ENCODE measurements at regions not wholly inside any gene's neighbourhood (a gene's known extent, or its start where the extent isn't known, plus 50 kb on each side); places are given as distances from the start of the nearest gene placed in this dataset.

- intact Hi-C loops (cut with DNase I): no loop called here
These were observed 426.7 kb downstream of the TRIB2 start for GRCh38 chr2:13143451-13143850.

GRCh38 chr2:13156916-13157315, 440.2 kb downstream of the TRIB2 start:
- TF ChIP-seq POLR2A (IDR thresholded peaks at IDR 0.05; ENCODE audit: low read depth): no peak
- TF ChIP-seq, protein P1, sequence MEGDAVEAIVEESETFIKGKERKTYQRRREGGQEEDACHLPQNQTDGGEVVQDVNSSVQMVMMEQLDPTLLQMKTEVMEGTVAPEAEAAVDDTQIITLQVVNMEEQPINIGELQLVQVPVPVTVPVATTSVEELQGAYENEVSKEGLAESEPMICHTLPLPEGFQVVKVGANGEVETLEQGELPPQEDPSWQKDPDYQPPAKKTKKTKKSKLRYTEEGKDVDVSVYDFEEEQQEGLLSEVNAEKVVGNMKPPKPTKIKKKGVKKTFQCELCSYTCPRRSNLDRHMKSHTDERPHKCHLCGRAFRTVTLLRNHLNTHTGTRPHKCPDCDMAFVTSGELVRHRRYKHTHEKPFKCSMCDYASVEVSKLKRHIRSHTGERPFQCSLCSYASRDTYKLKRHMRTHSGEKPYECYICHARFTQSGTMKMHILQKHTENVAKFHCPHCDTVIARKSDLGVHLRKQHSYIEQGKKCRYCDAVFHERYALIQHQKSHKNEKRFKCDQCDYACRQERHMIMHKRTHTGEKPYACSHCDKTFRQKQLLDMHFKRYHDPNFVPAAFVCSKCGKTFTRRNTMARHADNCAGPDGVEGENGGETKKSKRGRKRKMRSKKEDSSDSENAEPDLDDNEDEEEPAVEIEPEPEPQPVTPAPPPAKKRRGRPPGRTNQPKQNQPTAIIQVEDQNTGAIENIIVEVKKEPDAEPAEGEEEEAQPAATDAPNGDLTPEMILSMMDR (IDR thresholded peaks at IDR 0.05): no peak
- no peak for TF ChIP-seq POLR2AphosphoS5 (IDR thresholded peaks at IDR 0.05)
- intact Hi-C loops (cut with DNase I): no loop called here
- no peaks in the 10 kb centered on the region for H3K27me3 ChIP-seq
- no peaks in the 10 kb centered on the region for H3K36me3 ChIP-seq
- H3K4me1 ChIP-seq: no peaks in the 10 kb centered on the region
- no peak overlapping the region for H3K4me3 ChIP-seq
- DNase-seq (ENCODE audit: extremely low spot score): no peak
- no peak overlapping the region for H3K27ac ChIP-seq (replicated peaks in 1 of 4)
- WGBS: 41% methylated on average over 2 of the region's 2 CpGs
- no peaks in the 10 kb centered on the region for H3K9me3 ChIP-seq

More at GRCh38 chr2:13143451-13143850, 426.7 kb downstream of the TRIB2 start:
- no peak overlapping the region for H3K4me3 ChIP-seq
- 57% methylated on average over 2 of the region's 2 CpGs for WGBS
- H3K4me1 ChIP-seq: no peaks in the 10 kb centered on the region
- H3K9me3 ChIP-seq: no peaks in the 10 kb centered on the region
- H3K27me3 ChIP-seq: no peaks in the 10 kb centered on the region
- H3K27ac ChIP-seq (replicated peaks in 1 of 4): no peak overlapping the region
- no peaks in the 10 kb centered on the region for H3K36me3 ChIP-seq
- TF ChIP-seq EP300 (IDR thresholded peaks at IDR 0.05): no peak
- TF ChIP-seq, protein P1 (IDR thresholded peaks at IDR 0.05): no peak
- no peak for TF ChIP-seq POLR2AphosphoS5 (IDR thresholded peaks at IDR 0.05)
- TF ChIP-seq POLR2A (IDR thresholded peaks at IDR 0.05; ENCODE audit: low read depth): no peak
- DNase-seq (ENCODE audit: extremely low spot score): no peak

DNA sequence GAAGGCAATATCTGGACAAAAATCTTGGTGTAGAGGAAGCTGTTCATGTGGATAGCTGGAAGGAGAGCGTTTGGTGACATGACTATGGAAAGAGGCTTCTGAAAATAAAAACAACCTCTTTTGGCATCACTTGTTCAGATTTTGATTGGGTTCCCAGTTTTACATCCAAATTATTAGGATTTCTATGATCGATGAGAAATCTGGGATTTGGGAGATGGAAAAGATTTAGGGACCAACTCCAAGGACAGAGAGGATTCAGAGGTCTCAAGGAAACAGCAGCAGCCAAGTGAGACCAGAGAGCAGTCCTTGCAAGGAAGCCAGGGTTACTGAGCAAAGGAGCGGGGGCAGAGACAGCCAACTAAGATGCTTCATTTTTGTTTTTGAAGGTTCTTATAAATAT, 441.7 kb downstream of the TRIB2 start:
- DNase-seq (ENCODE audit: extremely low spot score): no peak
- TF ChIP-seq EP300 (IDR thresholded peaks at IDR 0.05) (no peak), POLR2A (IDR thresholded peaks at IDR 0.05; ENCODE audit: low read depth) (no peak), POLR2AphosphoS5 (IDR thresholded peaks at IDR 0.05) (no peak)
- TF ChIP-seq, protein P1 (IDR thresholded peaks at IDR 0.05): no peak
- 70% methylated on average over 3 of the region's 3 CpGs for WGBS
- no peak overlapping the region for H3K27ac ChIP-seq (replicated peaks in 1 of 4)
- no peaks in the 10 kb centered on the region for H3K27me3 ChIP-seq
- no peaks in the 10 kb centered on the region for H3K4me1 ChIP-seq
- H3K36me3 ChIP-seq: no peaks in the 10 kb centered on the region
- no peaks in the 10 kb centered on the region for H3K9me3 ChIP-seq
- H3K4me3 ChIP-seq: no peak overlapping the region
- intact Hi-C loops (cut with DNase I): no loop called here

DNA sequence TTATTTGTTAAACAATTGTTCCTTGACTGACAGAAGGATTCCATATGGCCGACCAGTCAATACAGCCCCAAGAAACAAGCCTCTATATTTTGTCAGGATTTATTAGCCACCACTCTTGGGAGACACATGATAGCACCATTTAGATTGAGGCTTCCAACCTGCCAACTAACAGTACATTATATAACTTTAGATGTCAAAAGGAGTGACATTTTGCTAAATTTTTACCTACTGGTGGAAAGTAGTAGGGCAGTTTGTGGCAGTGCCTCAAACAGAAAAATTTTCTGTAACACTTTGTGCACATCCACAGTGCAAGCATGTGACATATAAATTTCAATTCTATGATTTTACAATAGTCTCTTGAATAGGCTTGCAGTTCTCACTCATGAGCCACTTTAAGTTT, 464.0 kb downstream of the TRIB2 start:
- no peak overlapping the region for H3K4me3 ChIP-seq
- no peaks in the 10 kb centered on the region for H3K27me3 ChIP-seq
- intact Hi-C loops (cut with DNase I): no loop called here
- TF ChIP-seq POLR2AphosphoS5 (IDR thresholded peaks at IDR 0.05): no peak
- no peak for TF ChIP-seq EP300 (IDR thresholded peaks at IDR 0.05)
- TF ChIP-seq POLR2A (IDR thresholded peaks at IDR 0.05; ENCODE audit: low read depth): no peak
- TF ChIP-seq, protein P1 (IDR thresholded peaks at IDR 0.05): no peak
- DNase-seq (ENCODE audit: extremely low spot score): no peak
- H3K36me3 ChIP-seq: no peaks in the 10 kb centered on the region
- 60% methylated on average over 1 of the region's 1 CpG for WGBS
- H3K9me3 ChIP-seq: peaks cover 0 to 6% (median 0%) of the 10 kb centered on the region in 4 donors
- H3K27ac ChIP-seq (replicated peaks in 1 of 4): no peak overlapping the region
- no peaks in the 10 kb centered on the region for H3K4me1 ChIP-seq

- intact Hi-C loops (cut with DNase I): no loop called here
- no peaks in the 10 kb centered on the region for H3K27me3 ChIP-seq
- TF ChIP-seq POLR2A (IDR thresholded peaks at IDR 0.05; ENCODE audit: low read depth) (no peak), EP300 (IDR thresholded peaks at IDR 0.05) (no peak), POLR2AphosphoS5 (IDR thresholded peaks at IDR 0.05) (no peak)
- TF ChIP-seq, protein P1 (IDR thresholded peaks at IDR 0.05): no peak
- no peaks in the 10 kb centered on the region for H3K9me3 ChIP-seq
- DNase-seq (ENCODE audit: extremely low spot score): no peak
- no peak overlapping the region for H3K27ac ChIP-seq (replicated peaks in 1 of 4)
- H3K36me3 ChIP-seq: no peaks in the 10 kb centered on the region
- WGBS: 71% methylated on average over 4 of the region's 4 CpGs
- no peaks in the 10 kb centered on the region for H3K4me1 ChIP-seq
- H3K4me3 ChIP-seq: no peak overlapping the region
These were observed 476.3 kb downstream of the TRIB2 start for GRCh38 chr2:13193075-13193474.
